ENCODE measurements at regions not wholly inside any gene's neighbourhood (a gene's known extent, or its start where the extent isn't known, plus 50 kb on each side); places are given as distances from the start of the nearest gene placed in this dataset.
A peak's percentile ranks its signal among the peaks of the same experiment; 100 is the strongest.

DNA sequence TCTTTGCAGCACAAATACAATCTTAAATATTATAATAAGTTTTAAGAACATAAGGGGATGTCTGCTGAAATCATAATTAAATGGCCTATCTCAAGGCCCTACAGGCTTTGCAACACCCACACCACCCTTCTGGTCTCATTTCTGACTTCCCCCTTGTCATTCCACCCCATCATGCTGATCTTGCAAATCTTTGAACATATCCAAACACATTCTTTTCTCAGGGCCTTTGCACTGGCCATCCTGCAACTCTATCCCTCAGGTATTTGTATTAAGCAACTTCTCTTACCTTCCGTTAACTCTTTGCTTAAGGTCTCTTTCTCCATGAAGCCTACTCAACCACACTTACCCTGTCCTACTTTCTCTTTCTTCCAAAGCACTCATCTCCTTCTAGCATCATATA, 51.8 kb upstream of the CCDC150 start:
- Mint-ChIP-seq H3K4me1 (ENCODE audit: low read depth, unreplicated experiment) (no peaks in the 10 kb centered on the region), H3K4me3 (ENCODE audit: unreplicated experiment) (no peak overlapping the region), H3K36me3 (ENCODE audit: low read depth, unreplicated experiment) (no peaks in the 10 kb centered on the region), H3K27ac (ENCODE audit: unreplicated experiment) (no peak overlapping the region), H3K9me3 (ENCODE audit: unreplicated experiment) (no peaks in the 10 kb centered on the region), H3K27me3 (ENCODE audit: low read depth, unreplicated experiment) (peaks cover 3% of the 10 kb centered on the region)
- FAIRE-seq: no peak
- no peaks in the 10 kb centered on the region for H3K36me3 ChIP-seq (ENCODE audit: insufficient read depth, low read length)
- no peaks in the 10 kb centered on the region for H3K9me3 ChIP-seq (ENCODE audit: insufficient read depth, low read depth, low read length)
- H3K27ac ChIP-seq (ENCODE audit: low read depth, low read length): no peak overlapping the region
- no peak overlapping the region for H3K4me2 ChIP-seq (ENCODE audit: low read length)
- TF ChIP-seq, protein P1, sequence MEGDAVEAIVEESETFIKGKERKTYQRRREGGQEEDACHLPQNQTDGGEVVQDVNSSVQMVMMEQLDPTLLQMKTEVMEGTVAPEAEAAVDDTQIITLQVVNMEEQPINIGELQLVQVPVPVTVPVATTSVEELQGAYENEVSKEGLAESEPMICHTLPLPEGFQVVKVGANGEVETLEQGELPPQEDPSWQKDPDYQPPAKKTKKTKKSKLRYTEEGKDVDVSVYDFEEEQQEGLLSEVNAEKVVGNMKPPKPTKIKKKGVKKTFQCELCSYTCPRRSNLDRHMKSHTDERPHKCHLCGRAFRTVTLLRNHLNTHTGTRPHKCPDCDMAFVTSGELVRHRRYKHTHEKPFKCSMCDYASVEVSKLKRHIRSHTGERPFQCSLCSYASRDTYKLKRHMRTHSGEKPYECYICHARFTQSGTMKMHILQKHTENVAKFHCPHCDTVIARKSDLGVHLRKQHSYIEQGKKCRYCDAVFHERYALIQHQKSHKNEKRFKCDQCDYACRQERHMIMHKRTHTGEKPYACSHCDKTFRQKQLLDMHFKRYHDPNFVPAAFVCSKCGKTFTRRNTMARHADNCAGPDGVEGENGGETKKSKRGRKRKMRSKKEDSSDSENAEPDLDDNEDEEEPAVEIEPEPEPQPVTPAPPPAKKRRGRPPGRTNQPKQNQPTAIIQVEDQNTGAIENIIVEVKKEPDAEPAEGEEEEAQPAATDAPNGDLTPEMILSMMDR (IDR thresholded peaks at IDR 0.05; ENCODE audit: insufficient read depth, low read depth, low read length): no peak
- no peak for TF ChIP-seq EZH2 (IDR thresholded peaks at IDR 0.05; ENCODE audit: insufficient read depth, low read length)
- H3K79me2 ChIP-seq (ENCODE audit: insufficient read depth, low read length): peaks cover 8% of the 10 kb centered on the region
- H3K27me3 ChIP-seq (ENCODE audit: insufficient read depth, low read length): no peaks in the 10 kb centered on the region
- H3K9ac ChIP-seq (ENCODE audit: low read length): no peak overlapping the region
- DNase-seq (ENCODE audit: low read depth): no peak
- no peak overlapping the region for H3K4me3 ChIP-seq (ENCODE audit: insufficient read depth, low read depth, low read length)
- H3K4me1 ChIP-seq (ENCODE audit: insufficient read depth, low read length): peaks cover 4% of the 10 kb centered on the region
- no peak overlapping the region for H2AFZ ChIP-seq (ENCODE audit: low read depth, low read length)
- no peaks in the 10 kb centered on the region for H4K20me1 ChIP-seq (ENCODE audit: insufficient read depth, low read length)

DNA sequence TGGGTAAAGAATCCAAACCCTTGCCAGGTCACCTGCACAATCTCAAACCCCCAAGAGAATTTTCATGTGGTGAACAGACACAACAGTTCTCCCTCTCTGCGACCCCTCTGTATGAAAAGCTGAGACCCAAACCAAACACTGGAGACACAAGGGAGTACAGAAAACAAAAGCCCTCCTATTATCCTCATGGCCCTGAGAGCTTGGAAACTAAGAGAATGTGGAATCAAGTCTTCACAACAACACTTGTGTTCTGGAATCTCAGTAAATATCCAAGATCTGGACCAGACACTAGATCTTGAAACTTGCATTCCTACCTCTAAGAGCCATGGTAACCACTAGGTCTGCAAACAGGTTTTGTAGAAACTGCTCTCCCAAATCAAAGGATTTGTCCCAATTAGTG, 50.1 kb upstream of the CCDC150 start:
- FAIRE-seq (no peak), DNase-seq (ENCODE audit: low read depth) (no peak)
- Histone ChIP-seq H4K20me1 (ENCODE audit: insufficient read depth, low read length) (no peaks in the 10 kb centered on the region), H3K79me2 (ENCODE audit: insufficient read depth, low read length) (peaks cover 8% of the 10 kb centered on the region), H2AFZ (ENCODE audit: low read depth, low read length) (no peak overlapping the region), H3K4me3 (ENCODE audit: insufficient read depth, low read depth, low read length) (no peak overlapping the region), H3K4me2 (ENCODE audit: low read length) (no peak overlapping the region), H3K9me3 (ENCODE audit: insufficient read depth, low read depth, low read length) (no peaks in the 10 kb centered on the region), H3K9ac (ENCODE audit: low read length) (no peak overlapping the region), H3K4me1 (ENCODE audit: insufficient read depth, low read length) (peaks cover 6% of the 10 kb centered on the region), H3K27ac (ENCODE audit: low read depth, low read length) (no peak overlapping the region), H3K27me3 (ENCODE audit: insufficient read depth, low read length) (no peaks in the 10 kb centered on the region), H3K36me3 (ENCODE audit: insufficient read depth, low read length) (no peaks in the 10 kb centered on the region)
- peaks cover 7% of the 10 kb centered on the region for H3K27me3 Mint-ChIP-seq (ENCODE audit: low read depth, unreplicated experiment)
- no peak for TF ChIP-seq EZH2 (IDR thresholded peaks at IDR 0.05; ENCODE audit: insufficient read depth, low read length)
- TF ChIP-seq, protein P1 (IDR thresholded peaks at IDR 0.05; ENCODE audit: insufficient read depth, low read depth, low read length): no peak
- H3K27ac Mint-ChIP-seq (ENCODE audit: unreplicated experiment): no peak overlapping the region
- no peaks in the 10 kb centered on the region for H3K4me1 Mint-ChIP-seq (ENCODE audit: low read depth, unreplicated experiment)
- H3K4me3 Mint-ChIP-seq (ENCODE audit: unreplicated experiment): peak overlapping the region; percentile 3
- H3K9me3 Mint-ChIP-seq (ENCODE audit: unreplicated experiment): no peaks in the 10 kb centered on the region
- H3K36me3 Mint-ChIP-seq (ENCODE audit: low read depth, unreplicated experiment): no peaks in the 10 kb centered on the region
